Naive thymus-derived CD8-positive, alpha-beta T cell (primary cell): ENCODE measurements at regions not wholly inside any gene's neighbourhood (a gene's known extent, or its start where the extent isn't known, plus 50 kb on each side); places are given as distances from the start of the nearest gene placed in this dataset.

ENCODE experiments used
- ATAC-seq, 2 donors: fragments of 150-1000 bp; cut with Tn5 transposase in 1 of 2; sonication (Bioruptor Pico), chemical (Tn5 transposase) in 1 of 2; 1 replicate in 1 of 2; 2 replicates in 1 of 2; pipeline ENCODE4 v1.10.0; 2021; ENCODE audit warnings: mild to moderate bottlenecking in 2 of 2, moderate library complexity in 2 of 2
- POLR2A ChIA-PET: fragments of 350-600 bp; sonication (Branson Sonifier 250); formaldehyde crosslinking; loops from one replicate; lab custom pipeline; 2021; ENCODE audit warnings: antibody characterized with exemption; lab: Charles Lee
- DNase-seq, 10 donors: peaks; one replicate each; pipeline versions ENCODE4 v3.0.0 to v3.0.0-alpha.2; 2020 to 2022
- H3K27ac Mint-ChIP-seq, 10 donors: one replicate each; pipeline ENCODE4 v1.8.0; 2020 to 2022; ENCODE audit warnings: mild to moderate bottlenecking in 10 of 10, mixed read lengths in 10 of 10, moderate library complexity in 4 of 10, inconsistent platforms in 1 of 10
- H3K27me3 Mint-ChIP-seq, 5 donors: one replicate each; pipeline ENCODE4 v1.8.0; 2021 to 2022; ENCODE audit warnings: mixed read lengths in 5 of 5
- H3K36me3 Mint-ChIP-seq, 3 donors: one replicate each; pipeline ENCODE4 v1.8.0; 2020 to 2022; ENCODE audit warnings: mixed read lengths in 3 of 3, mild to moderate bottlenecking in 2 of 3, inconsistent platforms in 1 of 3
- H3K4me1 Mint-ChIP-seq, 4 donors: one replicate each; pipeline ENCODE4 v1.8.0; 2021 to 2022; ENCODE audit warnings: mixed read lengths in 4 of 4
- H3K4me3 Mint-ChIP-seq, 10 donors: one replicate each; pipeline ENCODE4 v1.8.0; 2020 to 2022; ENCODE audit warnings: mild to moderate bottlenecking in 10 of 10, mixed read lengths in 10 of 10, moderate library complexity in 6 of 10, inconsistent platforms in 1 of 10
- H3K9me3 Mint-ChIP-seq, 9 donors: one replicate each; pipeline ENCODE4 v1.8.0; 2020 to 2022; ENCODE audit warnings: mixed read lengths in 9 of 9, mild to moderate bottlenecking in 3 of 9, inconsistent platforms in 1 of 9, moderate library complexity in 1 of 9

DNA sequence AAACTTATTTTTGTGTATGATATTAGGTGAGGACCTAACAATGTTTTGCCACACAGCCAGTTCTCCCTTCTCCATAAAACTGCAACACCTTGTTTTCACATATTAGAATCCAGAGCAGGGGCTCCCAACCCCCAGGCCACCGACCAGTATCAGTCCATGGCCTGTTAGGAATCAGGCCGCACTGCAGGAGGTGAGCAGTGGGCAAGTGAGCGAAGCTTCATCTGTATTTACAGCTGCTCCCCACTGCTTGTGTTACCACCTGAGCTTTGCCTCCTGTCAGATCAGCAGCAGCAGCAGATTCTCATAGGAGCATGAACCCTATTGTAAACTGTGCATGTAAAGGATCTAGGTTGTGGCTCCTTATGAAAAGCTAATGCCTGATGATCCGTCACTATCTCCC, 185.9 kb upstream of the NSMCE3 start:
- no peak overlapping the region for H3K4me3 Mint-ChIP-seq
- no peaks in the 10 kb centered on the region for H3K36me3 Mint-ChIP-seq
- H3K4me1 Mint-ChIP-seq, result peaks cover 13 to 22% (median 20%) of the 10 kb centered on the region in 4 donors
- H3K27me3 Mint-ChIP-seq, result peaks cover 0 to 11% (median 4%) of the 10 kb centered on the region in 5 donors
- no peaks in the 10 kb centered on the region for H3K9me3 Mint-ChIP-seq
- no peak for DNase-seq
- no peak for ATAC-seq
- POLR2A ChIA-PET, result no interaction called here
- no peak overlapping the region for H3K27ac Mint-ChIP-seq

DNA sequence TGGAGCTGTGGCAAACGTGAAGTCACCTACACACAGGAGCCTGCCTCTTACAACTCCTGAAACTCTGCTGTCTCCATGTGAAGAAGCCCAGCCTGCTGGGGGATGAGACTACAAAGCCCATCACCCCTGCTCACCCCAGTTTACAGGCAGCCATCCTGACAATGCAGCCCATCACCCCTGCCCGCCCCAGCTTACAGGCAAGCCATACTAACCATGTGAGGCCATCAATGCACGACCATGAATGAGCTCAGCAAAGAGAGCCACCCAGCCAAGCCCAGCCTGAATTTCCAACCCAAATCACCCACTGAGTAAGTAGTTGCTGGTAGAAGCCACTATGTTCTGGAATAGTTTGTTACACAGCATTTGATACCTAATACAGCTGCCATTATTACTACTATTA, 185.4 kb upstream of the NSMCE3 start:
- DNase-seq, result no peak
- ATAC-seq, result no peak
- no peaks in the 10 kb centered on the region for H3K36me3 Mint-ChIP-seq
- peaks cover 0 to 12% (median 4%) of the 10 kb centered on the region in 5 donors for H3K27me3 Mint-ChIP-seq
- no peak overlapping the region for H3K4me3 Mint-ChIP-seq
- no peaks in the 10 kb centered on the region for H3K9me3 Mint-ChIP-seq
- peaks cover 13 to 22% (median 20%) of the 10 kb centered on the region in 4 donors for H3K4me1 Mint-ChIP-seq
- POLR2A ChIA-PET, result no interaction called here
- H3K27ac Mint-ChIP-seq, result no peak overlapping the region

DNA sequence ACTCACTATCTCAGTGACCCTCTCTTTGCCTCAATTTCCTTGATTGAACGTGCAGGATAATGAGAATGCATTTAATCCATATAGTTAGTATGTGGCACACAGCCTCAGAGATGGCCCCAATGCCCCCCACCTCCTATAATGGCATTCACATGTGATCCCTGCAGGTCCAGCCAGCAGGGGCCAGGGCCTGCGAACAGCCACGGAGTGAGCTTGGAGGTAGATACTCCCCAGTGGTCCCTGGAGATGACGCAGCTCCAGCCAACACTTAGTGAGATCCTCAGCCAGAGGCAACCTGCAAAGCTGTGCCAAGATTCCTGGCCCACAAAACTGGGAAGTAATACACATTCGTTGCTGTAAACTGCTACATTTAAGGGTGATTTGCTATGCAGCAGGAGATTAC, 184.9 kb upstream of the NSMCE3 start:
- ATAC-seq, result no peak
- Mint-ChIP-seq H3K36me3 (no peaks in the 10 kb centered on the region), H3K4me1 (peaks cover 13 to 22% (median 20%) of the 10 kb centered on the region in 4 donors), H3K27ac (no peak overlapping the region), H3K9me3 (no peaks in the 10 kb centered on the region), H3K27me3 (peaks cover 0 to 12% (median 4%) of the 10 kb centered on the region in 5 donors), H3K4me3 (no peak overlapping the region)
- POLR2A ChIA-PET, result no interaction called here
- DNase-seq, result no peak

DNA sequence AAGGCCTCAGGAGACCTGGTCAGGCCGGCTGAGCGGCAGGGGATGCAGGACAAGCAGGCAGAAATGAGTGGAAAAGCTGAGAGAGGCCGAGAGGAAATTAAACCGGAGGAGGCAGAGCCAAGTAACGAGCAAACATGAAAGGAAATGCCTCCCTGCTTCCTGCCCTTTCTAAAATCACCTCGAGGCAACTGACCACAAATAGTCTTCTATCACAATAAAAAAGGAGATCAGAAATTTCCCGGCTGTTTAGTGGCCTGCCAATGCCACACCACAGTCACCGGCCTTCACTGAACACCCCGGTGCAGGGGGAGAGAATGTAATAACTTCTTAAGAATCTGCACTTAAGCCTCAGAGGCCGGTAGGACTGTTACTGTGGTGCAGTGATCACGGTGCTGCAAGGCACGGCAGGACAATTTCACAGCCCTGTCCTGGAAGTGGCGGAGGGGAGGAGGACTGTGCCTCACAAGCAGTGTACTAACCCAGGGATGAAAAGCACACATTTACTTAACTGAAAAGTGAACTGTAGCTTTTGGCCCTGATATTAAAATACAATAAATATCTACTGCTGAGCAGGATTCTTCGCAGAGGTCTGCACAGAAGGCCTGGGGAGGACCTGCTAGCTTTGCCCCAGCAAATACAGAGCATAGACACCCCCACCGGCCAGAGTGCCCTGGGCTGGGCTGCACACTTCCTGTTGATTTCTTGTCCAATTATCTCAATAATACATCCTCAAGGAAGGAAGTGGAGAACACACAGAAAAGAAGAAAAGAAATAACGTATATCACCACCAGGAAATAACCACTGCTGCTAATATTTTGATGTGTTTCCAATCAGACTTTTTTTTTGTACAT, 183.5 kb upstream of the NSMCE3 start:
- peak overlapping the region in 5 of 10 donors; percentile 27 to 66 (median 52) for H3K4me3 Mint-ChIP-seq
- H3K27ac Mint-ChIP-seq, result peak overlapping the region in 5 of 10 donors; percentile 1 to 79 (median 55)
- H3K9me3 Mint-ChIP-seq, result peaks cover 0 to 4% (median 0%) of the 10 kb centered on the region in 9 donors
- ATAC-seq, result no peak
- DNase-seq, result no peak
- peaks cover 0 to 8% (median 3%) of the 10 kb centered on the region in 5 donors for H3K27me3 Mint-ChIP-seq
- POLR2A ChIA-PET, result no interaction called here
- H3K36me3 Mint-ChIP-seq, result no peaks in the 10 kb centered on the region
- H3K4me1 Mint-ChIP-seq, result peaks cover 13 to 22% (median 20%) of the 10 kb centered on the region in 4 donors

DNA sequence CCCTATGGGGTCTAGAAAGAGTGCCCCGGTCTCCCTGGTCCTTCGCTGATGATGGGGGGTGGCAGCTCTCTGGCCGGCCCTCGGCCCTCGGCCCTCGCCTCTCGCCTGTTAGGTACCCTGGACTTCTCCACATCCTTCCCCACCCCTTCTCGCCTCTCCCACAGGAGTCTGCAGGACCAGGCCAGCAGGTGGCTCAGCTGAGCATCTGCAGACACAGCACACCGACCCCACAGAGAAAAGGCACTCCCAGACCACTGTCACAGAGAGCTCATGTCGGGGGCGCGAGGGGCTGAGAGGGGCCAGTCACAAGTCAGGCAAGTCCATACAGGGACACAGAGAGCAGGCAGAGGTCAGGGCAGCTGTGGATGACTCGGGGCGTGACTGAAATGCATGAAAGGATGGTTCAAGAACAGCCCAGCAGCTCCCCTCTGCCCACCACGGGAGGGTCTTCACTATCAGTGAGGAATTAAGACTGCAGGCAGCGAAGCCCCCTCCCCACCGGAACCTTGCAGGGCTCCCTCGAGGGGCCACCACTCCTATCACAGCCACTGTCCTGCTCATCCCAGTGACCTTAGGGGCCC, 181.7 kb upstream of the NSMCE3 start:
- Mint-ChIP-seq H3K27ac (no peak overlapping the region), H3K4me1 (peaks cover 13 to 22% (median 20%) of the 10 kb centered on the region in 4 donors), H3K36me3 (no peaks in the 10 kb centered on the region), H3K9me3 (peaks cover 0 to 5% (median 0%) of the 10 kb centered on the region in 9 donors), H3K27me3 (peaks cover 0 to 10% (median 5%) of the 10 kb centered on the region in 5 donors), H3K4me3 (peak overlapping the region in 1 of 10 donors; percentile 54)
- no peak for ATAC-seq
- POLR2A ChIA-PET, result no interaction called here
- no peak for DNase-seq

DNA sequence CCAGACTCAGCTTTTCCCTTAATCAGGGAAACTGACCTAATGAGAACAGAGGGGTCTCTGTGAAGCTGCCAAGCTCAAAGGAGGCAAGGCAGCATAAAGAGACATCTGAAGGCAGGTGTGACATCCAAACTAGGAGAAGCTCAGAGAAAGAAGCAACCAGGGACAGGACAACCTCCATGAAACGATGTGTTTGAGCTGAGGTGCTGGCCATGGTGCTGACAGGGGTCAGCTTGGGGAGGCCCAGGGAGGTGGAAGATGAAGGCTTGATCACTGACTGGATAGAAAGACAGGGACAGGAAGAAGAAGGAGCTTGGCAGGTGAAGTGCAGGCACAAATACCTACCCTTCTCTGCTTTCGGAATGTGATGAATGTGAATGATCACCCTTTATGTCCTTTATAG, 179.5 kb upstream of the NSMCE3 start:
- Mint-ChIP-seq H3K4me1 (peaks cover 13 to 21% (median 19%) of the 10 kb centered on the region in 4 donors), H3K27ac (no peak overlapping the region), H3K4me3 (no peak overlapping the region), H3K27me3 (peaks cover 0 to 10% (median 5%) of the 10 kb centered on the region in 5 donors), H3K36me3 (no peaks in the 10 kb centered on the region), H3K9me3 (peaks cover 0 to 5% (median 0%) of the 10 kb centered on the region in 9 donors)
- POLR2A ChIA-PET, result no interaction called here
- ATAC-seq (no peak), DNase-seq (no peak)

DNA sequence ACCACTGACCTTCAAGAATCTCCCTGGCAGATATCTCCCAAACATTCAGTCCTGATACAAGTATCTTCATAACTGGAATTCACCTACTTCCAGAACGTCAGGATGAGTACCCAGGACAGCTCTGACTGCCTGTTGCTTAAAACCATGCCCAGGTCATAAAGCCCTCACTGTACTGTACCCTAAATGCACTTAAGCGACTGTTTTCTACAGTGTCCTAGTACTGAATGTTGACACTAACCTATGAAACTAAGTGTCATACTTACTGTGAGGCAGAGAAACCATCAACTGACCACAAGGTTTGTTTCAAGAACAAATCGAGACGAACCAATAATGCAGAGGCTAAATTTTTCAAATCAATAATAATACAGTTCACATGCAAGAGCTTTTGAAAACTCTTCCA, 178.7 kb upstream of the NSMCE3 start:
- H3K4me3 Mint-ChIP-seq, result no peak overlapping the region
- H3K36me3 Mint-ChIP-seq, result no peaks in the 10 kb centered on the region
- ATAC-seq (no peak), DNase-seq (no peak)
- POLR2A ChIA-PET, result no interaction called here
- H3K27ac Mint-ChIP-seq, result no peak overlapping the region
- H3K27me3 Mint-ChIP-seq, result peaks cover 0 to 14% (median 5%) of the 10 kb centered on the region in 5 donors
- peaks cover 8 to 13% (median 10%) of the 10 kb centered on the region in 4 donors for H3K4me1 Mint-ChIP-seq
- H3K9me3 Mint-ChIP-seq, result peaks cover 0 to 5% (median 0%) of the 10 kb centered on the region in 9 donors

DNA sequence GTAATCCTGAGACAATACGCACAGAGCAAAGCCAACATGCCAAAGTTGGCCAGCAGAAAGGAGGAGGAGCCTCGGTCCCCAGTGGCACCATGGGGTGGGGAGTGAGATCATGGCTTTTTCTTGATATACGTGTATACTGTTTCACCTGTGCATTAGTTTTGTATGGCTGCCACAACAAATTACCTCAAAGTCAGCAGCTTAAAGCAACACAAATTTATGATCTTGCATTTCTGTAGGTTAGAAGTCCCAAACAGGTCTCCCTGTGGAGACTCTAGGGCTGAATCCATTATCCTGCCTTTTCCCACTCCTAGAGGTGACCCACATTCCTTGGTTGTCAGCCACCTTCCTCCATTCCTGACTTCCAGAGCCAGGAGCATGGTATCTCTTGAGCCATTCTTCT, 176.9 kb upstream of the NSMCE3 start:
- Mint-ChIP-seq H3K9me3 (peaks cover 0 to 5% (median 0%) of the 10 kb centered on the region in 9 donors), H3K27ac (no peak overlapping the region), H3K4me1 (no peaks in the 10 kb centered on the region), H3K27me3 (peaks cover 0 to 19% (median 7%) of the 10 kb centered on the region in 5 donors), H3K36me3 (no peaks in the 10 kb centered on the region), H3K4me3 (no peak overlapping the region)
- no peak for DNase-seq
- POLR2A ChIA-PET, result no interaction called here
- no peak for ATAC-seq

DNA sequence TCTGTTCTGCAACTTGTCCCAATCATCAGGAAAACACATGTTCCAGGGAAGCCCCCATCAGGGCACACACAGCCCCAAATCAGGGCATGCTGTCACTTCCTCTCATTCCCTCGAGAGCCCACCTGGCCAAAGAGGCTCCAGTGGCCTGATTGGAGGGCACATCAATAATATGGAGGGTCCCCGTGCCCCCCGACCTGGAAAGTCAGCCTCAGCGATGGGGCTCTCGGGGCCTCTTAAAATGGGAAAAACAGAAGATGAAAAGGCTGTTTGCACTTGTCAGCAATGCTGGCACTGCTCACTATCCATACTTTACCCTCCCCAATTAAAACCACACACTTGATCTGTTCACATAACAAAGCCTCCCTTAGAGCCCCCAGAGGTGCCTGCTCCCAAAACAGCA, 172.9 kb upstream of the NSMCE3 start:
- H3K9me3 Mint-ChIP-seq, result peaks cover 0 to 7% (median 0%) of the 10 kb centered on the region in 9 donors
- no peak overlapping the region for H3K4me3 Mint-ChIP-seq
- H3K4me1 Mint-ChIP-seq, result no peaks in the 10 kb centered on the region
- peaks cover 0 to 24% (median 4%) of the 10 kb centered on the region in 5 donors for H3K27me3 Mint-ChIP-seq
- H3K27ac Mint-ChIP-seq, result no peak overlapping the region
- DNase-seq (no peak), ATAC-seq (no peak)
- POLR2A ChIA-PET, result no interaction called here
- no peaks in the 10 kb centered on the region for H3K36me3 Mint-ChIP-seq

DNA sequence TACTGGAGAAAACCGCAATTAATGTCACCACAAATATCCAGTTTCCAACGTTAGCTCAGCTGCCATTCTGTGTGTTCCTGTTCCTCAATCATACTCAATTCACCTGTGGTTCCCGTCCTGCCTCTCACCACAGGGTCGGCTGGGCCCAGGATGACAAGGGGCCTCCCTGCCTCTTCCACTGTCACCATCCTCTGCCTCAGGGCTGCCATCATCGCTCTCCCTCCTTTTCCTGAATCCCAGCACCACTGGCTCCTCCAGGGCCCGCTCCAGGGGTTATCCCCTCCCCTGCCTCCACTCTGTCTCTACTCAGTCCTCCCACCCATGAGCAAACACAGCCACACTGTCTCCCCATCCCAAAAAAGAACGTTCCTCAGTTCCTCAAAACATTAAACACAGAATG, 170.9 kb upstream of the NSMCE3 start:
- Mint-ChIP-seq H3K4me3 (no peak overlapping the region), H3K4me1 (no peaks in the 10 kb centered on the region), H3K9me3 (peaks cover 0 to 7% (median 0%) of the 10 kb centered on the region in 9 donors), H3K27me3 (peaks cover 0 to 19% (median 8%) of the 10 kb centered on the region in 5 donors), H3K27ac (no peak overlapping the region), H3K36me3 (no peaks in the 10 kb centered on the region)
- no peak for DNase-seq
- POLR2A ChIA-PET, result no interaction called here
- no peak for ATAC-seq

DNA sequence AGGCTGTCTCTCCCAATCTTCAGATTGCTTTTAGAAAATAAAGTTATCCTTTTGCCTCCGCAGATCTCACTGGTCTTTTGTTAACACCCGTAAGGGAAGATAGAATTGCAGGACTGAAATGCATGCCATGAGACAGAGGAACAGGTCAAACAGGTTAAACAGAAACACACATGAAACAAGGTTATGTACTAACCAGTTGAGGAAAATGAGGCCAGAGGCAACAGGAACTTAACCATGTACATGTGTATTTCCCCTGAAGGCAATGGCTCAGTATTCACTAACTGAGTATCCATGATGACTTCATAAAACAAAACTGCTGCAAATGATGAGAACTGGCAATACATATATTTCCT, 169.1 kb upstream of the NSMCE3 start:
- Mint-ChIP-seq H3K4me1 (no peaks in the 10 kb centered on the region), H3K36me3 (no peaks in the 10 kb centered on the region), H3K27me3 (peaks cover 3 to 27% (median 19%) of the 10 kb centered on the region in 5 donors), H3K27ac (no peak overlapping the region), H3K4me3 (no peak overlapping the region), H3K9me3 (peaks cover 0 to 7% (median 0%) of the 10 kb centered on the region in 9 donors)
- no peak for ATAC-seq
- POLR2A ChIA-PET, result no interaction called here
- DNase-seq, result no peak

DNA sequence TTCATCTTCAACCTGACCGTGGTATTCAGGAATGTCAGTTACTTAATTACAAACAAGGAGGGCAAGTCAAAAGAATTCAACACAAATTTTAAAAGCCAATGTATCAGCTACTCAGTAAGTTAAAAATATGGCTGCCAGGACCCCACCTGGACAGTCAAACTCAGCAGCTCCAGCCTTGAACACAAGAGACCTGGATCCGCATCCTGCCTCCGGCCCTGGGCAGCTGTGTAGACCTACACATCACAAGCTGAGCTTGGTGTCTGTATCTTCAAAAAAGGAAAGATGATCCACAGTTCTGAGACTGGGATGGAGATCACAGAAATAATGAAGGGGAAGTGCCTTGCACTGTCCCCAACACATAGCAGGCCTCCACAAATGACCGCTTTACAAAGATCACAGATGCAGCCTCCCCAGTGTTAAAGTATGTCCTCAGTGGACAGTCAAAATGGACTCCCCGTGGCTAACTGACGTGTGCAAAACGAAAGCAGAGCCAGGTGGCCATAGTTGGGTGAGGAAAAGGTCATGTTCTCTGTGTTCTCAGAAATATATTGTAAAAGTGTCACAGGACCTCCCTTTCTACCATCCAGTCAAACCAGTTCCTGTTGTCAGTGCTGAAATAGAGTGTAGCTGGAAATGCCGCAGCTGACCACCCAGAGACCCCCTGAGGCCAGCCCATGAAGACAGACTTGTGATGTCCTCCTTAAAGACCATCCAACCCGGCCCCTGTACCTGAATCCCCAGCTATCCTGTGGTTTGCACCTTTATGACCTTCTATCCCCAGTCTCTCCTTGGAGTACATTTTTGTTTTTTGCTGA, 168.5 kb upstream of the NSMCE3 start:
- Mint-ChIP-seq H3K36me3 (no peaks in the 10 kb centered on the region), H3K4me1 (no peaks in the 10 kb centered on the region), H3K27me3 (peaks cover 3 to 33% (median 20%) of the 10 kb centered on the region in 5 donors)

More for the DNA sequence above, 168.5 kb upstream of the NSMCE3 start:
- Mint-ChIP-seq H3K27ac (no peak overlapping the region), H3K4me3 (no peak overlapping the region), H3K9me3 (peaks cover 0 to 7% (median 0%) of the 10 kb centered on the region in 9 donors)
- ATAC-seq (no peak), DNase-seq (no peak)
- POLR2A ChIA-PET, result no interaction called here
